OCI-LY3 (cell line): ENCODE measurements at regions not wholly inside any gene's neighbourhood (a gene's known extent, or its start where the extent isn't known, plus 50 kb on each side); places are given as distances from the start of the nearest gene placed in this dataset.

Experiments used
- EZH2phosphoT487 ChIP-seq: fragments of 200-600 bp; shearing (Covaris generic); IDR thresholded peaks from 2 replicates; pipeline ENCODE4 v1.6.1; 2018; ENCODE audit warnings: antibody characterized with exemption, mixed run types, low read depth
- TF ChIP-seq, protein P1 (sequence below): fragments of 200-600, 300-600 bp; sonication (generic); IDR thresholded peaks from 2 replicates; pipeline ENCODE4 v1.5.1; 2014; ENCODE audit warnings: antibody characterized with exemption, low read length, low read depth

DNA sequence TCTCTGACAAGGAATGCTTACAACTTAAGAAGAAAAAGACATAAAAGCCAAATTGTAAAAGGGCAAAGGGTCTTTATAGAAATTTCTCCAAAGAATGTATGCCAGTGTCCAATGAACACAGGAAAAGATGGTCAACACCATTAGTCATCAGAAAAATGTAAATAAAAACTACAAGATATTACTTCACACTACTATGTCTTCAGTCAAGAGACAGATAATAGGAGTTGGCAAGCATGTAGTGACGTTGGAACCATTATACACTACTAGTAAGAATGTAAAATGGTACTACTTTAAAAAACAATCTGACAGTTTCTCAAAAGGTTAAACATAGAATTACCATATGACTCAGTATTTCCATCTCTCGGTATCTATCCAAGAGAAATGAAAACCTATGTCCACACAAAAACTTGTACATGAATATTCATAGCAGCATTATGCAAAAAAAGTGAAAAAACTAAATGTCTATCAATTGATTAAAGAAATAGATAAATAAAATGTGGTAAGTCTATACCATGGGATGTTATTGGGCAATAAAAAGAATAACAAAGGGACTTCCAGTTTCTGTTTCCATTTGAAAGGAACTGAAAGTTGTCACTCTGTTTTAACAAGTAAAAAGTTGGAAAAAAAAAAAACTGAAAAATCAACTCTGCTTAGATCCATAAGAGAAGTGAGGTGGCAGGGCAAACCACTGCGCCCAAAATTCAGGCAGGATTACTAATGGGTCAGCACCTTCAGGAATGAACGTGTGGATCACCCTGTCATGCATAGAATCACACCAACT is 69.8 kb downstream of the ALG10B start:
- TF ChIP-seq, protein P1, sequence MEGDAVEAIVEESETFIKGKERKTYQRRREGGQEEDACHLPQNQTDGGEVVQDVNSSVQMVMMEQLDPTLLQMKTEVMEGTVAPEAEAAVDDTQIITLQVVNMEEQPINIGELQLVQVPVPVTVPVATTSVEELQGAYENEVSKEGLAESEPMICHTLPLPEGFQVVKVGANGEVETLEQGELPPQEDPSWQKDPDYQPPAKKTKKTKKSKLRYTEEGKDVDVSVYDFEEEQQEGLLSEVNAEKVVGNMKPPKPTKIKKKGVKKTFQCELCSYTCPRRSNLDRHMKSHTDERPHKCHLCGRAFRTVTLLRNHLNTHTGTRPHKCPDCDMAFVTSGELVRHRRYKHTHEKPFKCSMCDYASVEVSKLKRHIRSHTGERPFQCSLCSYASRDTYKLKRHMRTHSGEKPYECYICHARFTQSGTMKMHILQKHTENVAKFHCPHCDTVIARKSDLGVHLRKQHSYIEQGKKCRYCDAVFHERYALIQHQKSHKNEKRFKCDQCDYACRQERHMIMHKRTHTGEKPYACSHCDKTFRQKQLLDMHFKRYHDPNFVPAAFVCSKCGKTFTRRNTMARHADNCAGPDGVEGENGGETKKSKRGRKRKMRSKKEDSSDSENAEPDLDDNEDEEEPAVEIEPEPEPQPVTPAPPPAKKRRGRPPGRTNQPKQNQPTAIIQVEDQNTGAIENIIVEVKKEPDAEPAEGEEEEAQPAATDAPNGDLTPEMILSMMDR, result no peak
- no peak for TF ChIP-seq EZH2phosphoT487
